Midbrain (tissue), 1 donor: ENCODE measurements at regions not wholly inside any gene's neighbourhood (a gene's known extent, or its start where the extent isn't known, plus 50 kb on each side); places are given as distances from the start of the nearest gene placed in this dataset.
"Not testable (repeated sequence)": the region's sequence is repeated elsewhere in the genome, so short reads cannot be mapped to it uniquely, and the experiment has no call there.

Experiments
- DNase-seq: peaks from one replicate; lab custom pipeline; 2025; lab: John Stamatoyannopoulos, UW

GRCh38 chr6:156451088-156451487 is 326.1 kb upstream of the ARID1B start:
- DNase-seq, result no peak

GRCh38 chr6:156450421-156450820 is 326.8 kb upstream of the ARID1B start:
- DNase-seq, result no peak

DNA sequence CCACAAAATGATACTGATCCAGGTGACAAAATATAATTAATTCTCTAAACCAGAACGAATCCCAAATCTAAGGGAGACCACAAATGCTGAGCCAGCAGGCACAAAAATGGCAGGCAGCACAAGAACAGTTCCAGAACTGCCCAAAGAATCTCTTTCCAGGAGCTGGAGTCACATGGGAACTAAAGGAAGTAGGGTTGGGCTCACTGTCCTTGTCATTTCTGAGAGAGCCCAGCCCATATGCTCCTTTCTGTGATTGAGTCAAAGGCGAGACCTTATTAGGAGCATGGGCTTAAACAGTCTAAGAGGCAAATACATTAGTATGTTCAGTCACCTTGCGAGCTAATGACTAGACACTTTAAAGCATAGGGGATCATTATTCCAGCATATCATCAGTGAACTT is 327.6 kb upstream of the ARID1B start:
- DNase-seq, result no peak

- no peak for DNase-seq
Observed at GRCh38 chr6:156449128-156449527, 328.1 kb upstream of the ARID1B start.

DNA sequence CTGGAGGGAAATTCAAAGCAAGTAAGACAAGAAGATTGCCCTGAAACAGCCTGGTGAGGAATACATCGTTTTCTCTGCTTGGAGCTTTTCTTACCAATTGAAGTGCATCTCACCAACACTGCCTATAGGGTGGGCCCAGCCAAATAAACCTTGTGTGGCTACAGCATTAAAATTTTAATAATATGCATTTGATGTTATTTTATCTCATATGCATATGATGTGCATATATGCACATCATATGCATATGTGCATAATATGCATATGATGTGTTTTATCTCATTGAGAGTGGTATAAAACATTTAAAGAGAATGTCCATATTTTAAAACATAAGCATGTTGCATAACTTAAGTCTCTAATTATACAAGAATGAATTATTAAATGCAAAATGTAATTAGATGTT is 328.6 kb upstream of the ARID1B start:
- DNase-seq, result no peak

DNA sequence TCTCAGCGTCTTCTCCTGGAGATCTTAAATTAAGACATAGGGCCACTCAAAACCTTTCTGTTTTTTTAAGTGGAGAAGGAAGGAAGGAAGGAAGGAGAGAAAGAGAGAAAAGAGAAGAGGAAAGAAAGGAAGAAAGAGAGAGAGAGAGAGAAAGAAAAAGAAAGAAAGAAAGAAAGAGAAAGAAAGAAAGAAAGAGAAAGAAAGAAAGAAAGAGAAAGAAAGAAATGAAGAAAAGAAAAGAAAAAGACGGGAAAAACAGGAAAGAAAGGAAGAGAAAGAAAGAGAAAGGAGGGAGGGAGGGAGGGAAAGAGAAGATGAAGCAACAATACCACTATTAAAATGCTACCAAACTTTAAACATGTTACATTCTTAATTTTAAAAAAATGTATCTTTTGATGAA is 336.5 kb upstream of the ARID1B start:
- no peak for DNase-seq

DNA sequence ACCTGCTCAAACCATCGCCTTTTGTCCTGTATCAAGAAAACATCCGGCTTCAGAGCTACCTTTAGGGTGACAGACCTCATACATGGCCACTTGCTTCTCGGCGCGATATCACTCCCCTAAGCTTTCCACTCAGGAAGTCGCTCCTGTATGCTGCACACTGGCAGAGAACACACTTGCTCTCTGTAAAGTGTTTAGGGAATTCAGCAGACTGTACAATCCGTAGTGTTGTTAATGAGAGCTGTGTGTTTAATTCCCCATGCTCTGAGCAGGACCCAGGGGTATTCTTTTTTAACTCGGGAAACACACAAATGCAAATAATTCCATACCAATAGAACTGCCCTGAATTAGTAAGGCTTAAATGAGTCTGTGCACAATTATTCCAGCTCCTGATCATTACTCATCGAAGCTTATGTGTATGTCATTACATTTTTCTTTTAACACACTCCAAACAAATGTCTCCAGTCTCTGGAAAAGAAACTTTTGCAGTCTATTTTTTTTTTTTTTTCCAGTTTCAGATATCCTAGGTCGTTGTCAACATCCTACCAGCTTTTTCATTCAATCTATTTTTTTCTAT is 338.7 kb upstream of the ARID1B start:
- no peak for DNase-seq

GRCh38 chr6:156437121-156437879 is 339.9 kb upstream of the ARID1B start:
- no peak for DNase-seq

DNA sequence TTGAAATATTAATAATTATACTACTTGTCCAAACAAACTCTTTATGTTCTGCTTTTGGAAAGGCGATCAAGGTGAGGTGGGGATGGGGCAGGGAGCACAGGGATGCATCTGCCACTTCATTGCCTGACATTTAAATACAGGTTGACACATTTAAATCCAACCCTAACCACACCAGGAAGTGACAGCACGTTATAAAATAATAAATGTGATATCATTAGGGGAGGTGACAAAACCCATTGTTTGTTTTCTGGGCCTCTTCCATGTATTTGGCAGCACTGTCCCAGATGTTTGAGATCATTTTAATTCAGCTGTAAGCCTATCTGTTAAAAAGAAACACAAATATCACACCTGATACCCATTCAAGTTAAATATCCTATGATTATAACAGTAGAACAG is 342.4 kb upstream of the ARID1B start:
- DNase-seq, result no peak

DNA sequence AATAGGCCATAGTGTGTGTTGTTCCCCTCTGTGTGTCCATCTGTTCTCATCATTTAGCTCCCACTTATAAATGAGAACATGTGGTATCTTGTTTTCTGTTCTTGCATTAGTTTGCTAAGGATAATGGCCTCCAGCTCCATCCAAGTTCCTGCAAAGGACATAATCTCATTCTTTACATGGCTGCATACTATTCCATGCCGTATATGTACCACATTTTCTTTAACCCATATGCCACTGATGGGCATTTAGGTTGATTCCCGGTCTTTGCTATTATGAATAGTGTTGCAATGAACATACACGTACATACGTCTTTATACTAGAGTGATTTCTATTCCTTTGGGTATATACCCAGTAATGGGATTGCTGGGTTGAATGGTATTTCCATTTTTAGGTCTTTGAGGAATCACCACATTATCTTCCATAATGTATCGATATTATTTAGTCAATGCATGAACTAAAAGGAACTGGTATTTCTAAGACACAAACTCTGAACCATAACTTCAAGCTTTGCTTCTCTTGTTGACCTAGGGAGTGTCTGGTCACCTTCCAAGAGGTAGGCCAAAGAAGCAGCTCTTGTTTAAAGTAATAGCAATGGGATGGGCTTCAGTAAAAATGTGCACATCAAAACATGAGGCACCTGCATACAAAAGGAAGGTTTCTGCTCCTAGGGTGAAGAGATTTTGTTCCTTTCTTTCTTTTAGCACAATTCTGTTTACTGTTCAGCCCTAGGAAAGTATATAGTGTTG is 343.0 kb upstream of the ARID1B start:
- DNase-seq, result no peak

GRCh38 chr6:156432543-156432942 is 344.6 kb upstream of the ARID1B start:
- DNase-seq, result no peak

- DNase-seq, result no peak
Observed at GRCh38 chr6:156430386-156430785, 346.8 kb upstream of the ARID1B start.

- DNase-seq, result peak; percentile 27
Observed at GRCh38 chr6:156427345-156427744, 349.8 kb upstream of the ARID1B start.

- DNase-seq, result no peak
Observed at GRCh38 chr6:156425359-156426020, 351.7 kb upstream of the ARID1B start.

GRCh38 chr6:156423829-156424228 is 353.3 kb upstream of the ARID1B start:
- DNase-seq, result no peak

DNA sequence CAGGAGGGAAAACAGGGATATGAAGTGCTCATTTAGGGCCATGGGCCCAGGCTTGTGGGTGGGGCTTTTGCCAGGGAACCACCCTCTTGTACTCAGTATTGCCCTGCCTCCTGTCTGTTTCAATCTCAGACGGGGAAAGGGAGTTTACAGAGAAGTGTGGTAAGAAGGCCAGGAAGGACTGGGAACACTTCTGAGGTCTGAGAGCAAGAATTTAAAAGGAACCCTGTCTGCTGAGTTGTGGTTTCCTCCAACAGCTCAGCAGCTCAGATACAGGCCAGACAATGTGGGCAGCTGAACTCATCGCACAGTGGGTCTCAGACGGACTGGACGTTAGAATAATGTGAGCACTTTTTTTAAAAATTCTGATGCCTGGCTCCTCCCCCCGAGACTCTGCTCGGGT is 354.1 kb upstream of the ARID1B start:
- no peak for DNase-seq

DNA sequence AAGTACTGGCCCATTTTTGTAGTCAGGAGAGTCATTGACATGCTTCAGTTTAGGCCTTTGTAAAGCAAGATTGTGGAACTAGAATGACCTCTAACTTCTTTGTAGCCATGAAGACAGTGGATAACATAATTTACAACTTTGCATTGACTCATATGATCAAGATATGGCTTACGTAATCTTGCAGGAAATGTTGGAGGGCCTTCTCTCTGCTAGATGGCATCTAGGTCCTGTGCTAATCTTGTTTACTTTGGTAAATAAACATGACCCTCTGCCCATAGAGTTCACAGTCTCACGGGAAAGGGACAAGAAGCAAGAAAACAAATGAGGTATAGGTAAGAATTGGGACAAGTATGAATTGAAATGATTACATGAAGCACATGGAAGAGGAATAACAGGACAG is 355.2 kb upstream of the ARID1B start:
- no peak for DNase-seq

GRCh38 chr6:156421301-156421700 is 355.9 kb upstream of the ARID1B start:
- not testable (repeated sequence) for DNase-seq

DNA sequence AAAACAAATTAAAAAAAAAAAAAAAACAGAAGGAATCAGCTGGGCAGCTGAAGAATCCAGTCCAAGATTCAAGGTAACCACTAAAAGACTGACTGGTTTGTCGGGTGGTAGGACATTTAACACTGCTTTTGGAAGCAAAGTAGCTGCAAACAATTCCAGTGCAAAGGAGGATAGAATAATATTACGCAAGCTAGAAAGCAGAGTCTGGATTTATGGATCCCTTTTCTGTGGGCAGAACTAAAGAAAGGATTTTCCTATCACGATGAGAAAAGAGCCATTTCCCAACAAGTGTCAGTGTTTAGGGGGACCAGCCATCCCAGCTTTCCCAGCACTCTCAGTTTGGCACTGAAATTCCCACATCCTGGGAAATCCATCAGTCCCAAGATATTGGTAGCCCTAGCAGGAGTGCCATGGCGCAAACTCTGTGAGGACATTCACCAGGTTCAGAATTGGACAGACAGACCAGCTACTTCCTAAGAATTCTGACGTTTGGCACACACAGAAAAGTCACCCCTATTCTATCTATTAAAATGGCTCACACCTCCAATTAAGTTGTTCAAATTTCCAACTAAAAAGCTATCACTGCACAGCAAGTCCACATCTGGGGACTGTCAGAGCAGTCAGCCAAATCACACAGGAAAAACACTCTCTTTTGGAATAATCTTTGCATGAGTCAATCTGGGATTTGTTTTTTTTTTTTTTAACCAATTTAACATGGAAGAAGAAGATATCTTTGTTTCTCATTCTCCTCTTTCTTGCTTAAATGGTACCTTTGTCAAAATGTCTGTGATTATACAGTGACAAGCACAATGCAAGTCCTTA is 356.8 kb upstream of the ARID1B start:
- no peak for DNase-seq

- no peak for DNase-seq
Observed at GRCh38 chr6:156419594-156419993, 357.6 kb upstream of the ARID1B start.

GRCh38 chr6:156418253-156418652 is 358.9 kb upstream of the ARID1B start:
- no peak for DNase-seq

DNA sequence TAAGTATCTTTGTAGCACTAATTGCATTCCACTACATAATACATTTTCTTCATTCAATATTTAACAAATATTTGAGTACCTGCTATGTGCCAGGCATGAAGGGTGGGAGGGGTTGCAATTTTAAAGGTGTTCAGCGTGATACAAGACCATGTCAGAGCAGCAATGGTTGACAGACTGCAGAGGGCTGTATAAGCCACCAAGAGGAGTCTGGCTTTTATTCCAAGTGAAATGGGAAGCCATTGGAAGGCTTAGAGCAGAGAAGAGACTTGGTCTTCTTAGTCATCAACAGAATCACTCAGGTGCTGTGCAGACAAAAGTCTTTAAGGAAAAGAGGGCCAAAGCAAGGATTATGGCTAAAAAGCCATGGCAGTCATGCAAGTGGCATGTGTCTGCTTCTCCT is 360.8 kb upstream of the ARID1B start:
- no peak for DNase-seq
